Activated CD4-positive, alpha-beta memory T cell treated with anti-CD3 and anti-CD28 coated beads for 36 hours (primary cell): ENCODE measurements at regions not wholly inside any gene's neighbourhood (a gene's known extent, or its start where the extent isn't known, plus 50 kb on each side); places are given as distances from the start of the nearest gene placed in this dataset.

ENCODE experiments used
- CTCF ChIA-PET: fragments of 350-600 bp; sonication (Branson Sonifier 250); formaldehyde crosslinking; loops from one replicate; lab custom pipeline; 2021; ENCODE audit warnings: antibody characterized with exemption, inconsistent platforms; lab: Charles Lee
- POLR2A ChIA-PET: fragments of 350-600 bp; sonication (Branson Sonifier 250); formaldehyde crosslinking; loops from one replicate; lab custom pipeline; 2021; ENCODE audit warnings: antibody characterized with exemption; lab: Charles Lee
- DNase-seq: peaks from one replicate; pipeline ENCODE4 v3.0.0-alpha.2; 2020
- H3K27ac Mint-ChIP-seq: one replicate; pipeline ENCODE4 v1.8.0; 2021; ENCODE audit warnings: mixed read lengths
- H3K27me3 Mint-ChIP-seq: one replicate; pipeline ENCODE4 v1.8.0; 2021; ENCODE audit warnings: mixed read lengths
- H3K36me3 Mint-ChIP-seq: one replicate; pipeline ENCODE4 v1.8.0; 2021; ENCODE audit warnings: mixed read lengths
- H3K4me1 Mint-ChIP-seq: one replicate; pipeline ENCODE4 v1.8.0; 2021; ENCODE audit warnings: low read depth, mixed read lengths
- H3K4me3 Mint-ChIP-seq: one replicate; pipeline ENCODE4 v1.8.0; 2021; ENCODE audit warnings: mild to moderate bottlenecking, mixed read lengths
- H3K9me3 Mint-ChIP-seq: one replicate; pipeline ENCODE4 v1.8.0; 2021; ENCODE audit warnings: mixed read lengths
- intact Hi-C: fragments of 100-400 bp; cut with micrococcal nuclease; formaldehyde crosslinking; loops from one replicate; pipeline ENCODE4 v1.15.1; 2023

- Mint-ChIP-seq H3K27me3 (peaks cover 3% of the 10 kb centered on the region), H3K36me3 (no peaks in the 10 kb centered on the region), H3K4me1 (no peaks in the 10 kb centered on the region), H3K27ac (no peak overlapping the region), H3K4me3 (no peak overlapping the region), H3K9me3 (no peaks in the 10 kb centered on the region)
- POLR2A ChIA-PET = no interaction called here
- DNase-seq = no peak
- intact Hi-C loops = no loop called here
- CTCF ChIA-PET = no interaction called here
Observed at GRCh38 chr2:215503381-215503780, 67.5 kb upstream of the FN1 start.

DNA sequence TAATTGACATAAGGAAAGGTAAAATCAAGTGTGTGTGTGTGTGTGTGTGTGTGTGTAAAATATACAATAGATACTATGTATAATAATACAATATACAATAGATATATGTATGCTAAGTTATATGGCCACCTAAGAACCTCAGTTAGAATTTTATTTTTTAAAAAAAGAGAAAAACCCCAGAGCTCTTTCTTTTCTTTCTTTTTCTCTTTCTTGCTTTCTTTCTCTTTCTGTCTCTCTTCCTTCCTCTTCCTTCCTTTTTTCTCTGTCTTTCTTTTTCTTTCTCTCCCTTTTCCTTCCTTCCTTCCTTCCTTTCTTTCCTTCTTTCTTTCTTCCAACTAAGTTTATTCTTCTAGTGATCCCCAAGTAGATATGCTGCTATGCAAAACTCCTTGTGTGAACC lies 64.6 kb upstream of the FN1 start:
- CTCF ChIA-PET = no interaction called here
- no peak for DNase-seq
- no peaks in the 10 kb centered on the region for H3K4me1 Mint-ChIP-seq
- POLR2A ChIA-PET = no interaction called here
- peaks cover 11% of the 10 kb centered on the region for H3K27me3 Mint-ChIP-seq
- H3K27ac Mint-ChIP-seq = no peak overlapping the region
- peaks cover 4% of the 10 kb centered on the region for H3K9me3 Mint-ChIP-seq
- no peak overlapping the region for H3K4me3 Mint-ChIP-seq
- intact Hi-C loops = no loop called here
- H3K36me3 Mint-ChIP-seq = no peaks in the 10 kb centered on the region

DNA sequence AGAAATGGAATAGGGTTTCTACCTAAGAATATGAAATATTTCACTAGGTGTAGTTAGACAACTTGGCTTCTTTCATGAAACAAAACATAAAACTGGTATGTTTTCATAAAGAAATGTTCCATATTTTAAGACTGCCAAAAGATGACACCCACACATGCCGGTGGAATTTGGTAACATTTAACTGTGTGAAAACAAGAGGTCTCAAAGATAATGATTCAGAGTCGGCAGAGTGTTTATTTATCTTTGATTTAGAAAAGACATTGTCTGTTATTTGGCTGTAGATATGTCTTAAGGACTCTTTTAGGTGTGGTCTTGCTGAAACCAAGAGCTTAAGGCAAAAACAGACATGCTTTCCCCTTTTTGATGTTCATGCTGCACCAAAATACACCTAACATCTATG lies 63.5 kb upstream of the FN1 start:
- no peak overlapping the region for H3K4me3 Mint-ChIP-seq
- H3K9me3 Mint-ChIP-seq = peaks cover 4% of the 10 kb centered on the region
- no peaks in the 10 kb centered on the region for H3K36me3 Mint-ChIP-seq
- no peak for DNase-seq
- H3K27ac Mint-ChIP-seq = no peak overlapping the region
- peaks cover 8% of the 10 kb centered on the region for H3K27me3 Mint-ChIP-seq
- CTCF ChIA-PET = no interaction called here
- intact Hi-C loops = no loop called here
- H3K4me1 Mint-ChIP-seq = no peaks in the 10 kb centered on the region
- POLR2A ChIA-PET = no interaction called here

GRCh38 chr2:215498431-215498830 lies 62.6 kb upstream of the FN1 start:
- Mint-ChIP-seq H3K9me3 (peaks cover 4% of the 10 kb centered on the region), H3K27ac (no peak overlapping the region), H3K4me3 (no peak overlapping the region), H3K36me3 (no peaks in the 10 kb centered on the region), H3K27me3 (peaks cover 8% of the 10 kb centered on the region), H3K4me1 (no peaks in the 10 kb centered on the region)
- intact Hi-C loops = no loop called here
- POLR2A ChIA-PET = no interaction called here
- CTCF ChIA-PET = no interaction called here
- no peak for DNase-seq

GRCh38 chr2:215493376-215493775 lies 57.5 kb upstream of the FN1 start:
- DNase-seq = no peak
- Mint-ChIP-seq H3K4me3 (no peak overlapping the region), H3K27ac (no peak overlapping the region), H3K9me3 (peaks cover 4% of the 10 kb centered on the region), H3K27me3 (peaks cover 10% of the 10 kb centered on the region), H3K4me1 (no peaks in the 10 kb centered on the region), H3K36me3 (no peaks in the 10 kb centered on the region)
- ChIA-PET POLR2A (no interaction called here), CTCF (no interaction called here)
- intact Hi-C loops = no loop called here

DNA sequence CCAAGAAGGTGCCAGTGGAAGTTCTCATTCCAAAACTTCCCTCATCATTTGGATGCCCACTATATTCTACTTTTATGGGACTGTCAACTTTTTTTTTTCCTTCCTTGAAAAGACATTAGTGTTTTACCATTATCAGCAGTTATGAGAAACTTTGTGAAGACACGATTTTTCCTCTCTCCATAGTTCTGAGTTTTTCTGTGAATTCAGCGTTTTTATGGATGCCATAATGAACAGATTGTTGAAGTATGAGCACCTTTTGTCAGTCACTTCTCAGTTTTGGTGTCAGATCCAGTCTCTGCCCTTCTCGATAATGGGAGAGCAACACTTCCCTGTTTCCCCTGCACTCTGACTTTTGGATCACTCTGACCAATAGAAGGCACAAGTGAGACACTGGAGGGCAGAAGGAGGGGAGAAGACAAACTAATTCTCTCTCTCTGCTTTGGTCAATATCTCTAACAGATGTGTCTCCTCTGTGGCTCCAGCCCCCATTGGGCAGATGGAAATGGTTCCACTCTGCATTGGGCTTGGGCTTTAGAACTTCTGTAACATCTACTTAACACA lies 53.5 kb upstream of the FN1 start:
- DNase-seq = no peak
- Mint-ChIP-seq H3K36me3 (no peaks in the 10 kb centered on the region), H3K4me3 (no peak overlapping the region), H3K27ac (no peak overlapping the region), H3K4me1 (no peaks in the 10 kb centered on the region), H3K27me3 (peaks cover 2% of the 10 kb centered on the region), H3K9me3 (no peaks in the 10 kb centered on the region)
- POLR2A ChIA-PET = no interaction called here
- intact Hi-C loops = no loop called here
- CTCF ChIA-PET = no interaction called here

GRCh38 chr2:215487002-215487372 lies 51.1 kb upstream of the FN1 start:
- H3K27ac Mint-ChIP-seq = no peak overlapping the region
- H3K4me3 Mint-ChIP-seq = no peak overlapping the region
- intact Hi-C loops = no loop called here
- CTCF ChIA-PET = no interaction called here
- DNase-seq = no peak
- H3K27me3 Mint-ChIP-seq = peaks cover 4% of the 10 kb centered on the region
- H3K36me3 Mint-ChIP-seq = no peaks in the 10 kb centered on the region
- H3K9me3 Mint-ChIP-seq = no peaks in the 10 kb centered on the region
- no peaks in the 10 kb centered on the region for H3K4me1 Mint-ChIP-seq
- POLR2A ChIA-PET = no interaction called here

DNA sequence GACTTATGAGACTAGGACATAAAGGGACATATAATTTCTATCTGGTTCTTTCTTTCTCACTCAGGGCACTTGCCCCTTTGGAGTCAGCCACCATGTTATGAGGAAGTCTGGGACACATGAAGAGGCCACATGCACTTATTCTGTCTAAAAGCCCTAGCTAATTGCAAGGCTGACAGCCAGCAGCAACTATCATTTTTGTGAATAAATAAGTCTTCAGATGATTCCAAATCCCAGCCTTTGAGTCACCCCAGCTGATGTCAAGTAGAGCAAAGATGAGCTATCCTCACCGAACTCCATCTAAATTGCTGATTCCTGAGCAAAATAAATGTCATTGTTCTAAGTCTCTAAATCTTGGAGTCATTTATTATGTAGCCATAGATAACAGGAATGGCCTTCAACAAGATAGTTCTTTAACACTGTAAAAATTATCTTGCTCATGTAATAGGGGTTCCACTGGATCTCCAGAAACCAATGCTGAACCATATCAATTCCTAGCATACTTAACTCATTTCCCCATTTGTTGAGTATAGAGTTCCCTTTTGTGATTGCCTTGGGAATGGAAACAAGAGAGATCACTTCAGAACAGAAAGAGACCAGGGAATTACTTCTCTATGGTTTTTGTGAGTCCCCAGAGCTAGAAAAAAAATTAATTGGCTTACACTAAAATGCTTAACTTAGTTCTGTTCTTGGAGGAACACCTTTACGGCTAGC lies 50.6 kb upstream of the FN1 start:
- no peak overlapping the region for H3K4me3 Mint-ChIP-seq
- POLR2A ChIA-PET = no interaction called here
- no peaks in the 10 kb centered on the region for H3K36me3 Mint-ChIP-seq
- CTCF ChIA-PET = no interaction called here
- peaks cover 2% of the 10 kb centered on the region for H3K27me3 Mint-ChIP-seq
- H3K9me3 Mint-ChIP-seq = no peaks in the 10 kb centered on the region
- no peak for DNase-seq
- intact Hi-C loops = no loop called here
- no peak overlapping the region for H3K27ac Mint-ChIP-seq
- H3K4me1 Mint-ChIP-seq = no peaks in the 10 kb centered on the region
